ENCODE measurements at regions not wholly inside any gene's neighbourhood (a gene's known extent, or its start where the extent isn't known, plus 50 kb on each side); places are given as distances from the start of the nearest gene placed in this dataset.

DNA sequence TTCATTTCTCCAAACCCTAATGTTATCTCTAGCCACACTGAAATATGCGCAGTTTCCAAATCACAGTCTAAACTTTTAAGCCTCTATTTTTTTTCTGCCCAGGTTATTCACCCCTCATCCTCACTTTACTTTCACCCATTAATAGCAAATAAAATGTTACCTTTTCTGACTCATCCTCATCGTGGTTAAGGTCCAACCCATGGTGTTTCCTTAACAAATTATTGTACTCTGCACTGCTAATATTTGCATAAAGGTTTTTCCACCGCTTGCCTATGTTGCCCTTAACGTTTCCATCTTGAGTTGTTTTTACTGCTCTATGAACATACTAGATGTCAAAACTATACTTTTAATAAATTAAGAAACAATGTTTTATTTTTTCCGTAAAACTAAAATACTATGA is 780.9 kb upstream of the KLHL1 start:
- DNase-seq = no peak

DNA sequence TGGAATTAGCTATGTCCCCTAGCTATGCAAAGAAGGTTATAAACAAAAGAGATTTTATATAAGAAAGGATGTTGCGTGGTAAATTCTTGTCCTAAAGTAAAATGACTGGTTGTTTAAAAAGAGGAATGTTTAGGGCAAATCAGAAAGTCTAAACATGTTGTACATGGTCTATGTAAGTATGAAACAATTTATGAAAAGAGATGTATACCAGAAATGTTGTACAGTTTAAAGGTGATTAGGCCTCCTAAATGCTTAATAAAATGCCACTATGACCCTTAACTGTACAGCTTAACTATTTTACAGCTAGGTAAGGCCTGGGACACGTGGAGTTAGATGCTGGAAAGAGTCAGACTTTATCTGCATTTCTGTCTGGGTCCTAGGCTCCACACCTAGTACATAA is 775.9 kb upstream of the KLHL1 start:
- DNase-seq = no peak

DNA sequence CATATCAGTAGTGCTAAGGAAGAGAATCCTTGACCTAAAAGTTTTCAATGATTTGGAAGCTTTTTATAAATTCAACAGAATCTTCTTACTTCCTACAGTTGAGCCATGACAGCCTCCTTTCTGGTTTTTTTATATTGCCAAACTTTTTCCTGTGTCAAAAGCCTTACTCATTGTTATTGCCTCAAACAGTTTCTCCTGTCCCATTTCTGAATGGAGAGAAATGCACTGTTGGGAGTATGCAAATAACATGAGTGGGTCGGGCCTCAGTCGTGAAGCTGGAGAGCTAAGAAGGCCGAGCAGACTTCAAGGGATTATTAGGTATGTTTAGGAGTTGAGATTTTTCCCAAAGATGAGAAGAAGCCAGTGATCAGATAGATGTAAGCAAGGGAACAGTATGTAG is 766.4 kb upstream of the KLHL1 start:
- no peak for DNase-seq

- no peak for DNase-seq
Measured at GRCh38 chr13:70864731-70865130, 756.5 kb upstream of the KLHL1 start.

GRCh38 chr13:70856711-70857110 is 748.5 kb upstream of the KLHL1 start:
- no peak for DNase-seq

DNA sequence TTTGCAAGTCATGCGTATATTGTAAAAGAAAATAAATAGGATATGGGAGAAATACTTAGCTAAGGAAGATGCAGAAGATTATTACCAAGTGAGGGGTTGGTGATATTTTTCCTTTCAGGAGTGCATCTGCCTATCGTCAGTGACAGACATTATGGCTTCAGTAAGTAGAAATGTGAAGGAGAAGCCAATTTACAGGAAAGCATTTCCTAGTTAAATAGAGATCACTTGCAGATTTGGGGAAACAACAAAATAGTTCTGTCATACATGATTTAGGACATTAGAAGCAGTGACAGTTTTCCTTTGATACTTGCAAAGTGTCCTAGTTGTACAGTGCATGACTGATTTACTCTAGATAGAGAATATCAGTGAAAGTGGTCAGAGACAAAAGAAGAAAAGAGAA is 747.8 kb upstream of the KLHL1 start:
- DNase-seq = no peak

- DNase-seq = no peak
Measured at GRCh38 chr13:70849222-70849621, 741.0 kb upstream of the KLHL1 start.

- no peak for DNase-seq
Measured at GRCh38 chr13:70844391-70845108, 736.3 kb upstream of the KLHL1 start.

GRCh38 chr13:70842062-70842644 is 733.9 kb upstream of the KLHL1 start:
- no peak for DNase-seq

- DNase-seq = no peak
Measured at GRCh38 chr13:70841240-70842061, 733.2 kb upstream of the KLHL1 start.

DNA sequence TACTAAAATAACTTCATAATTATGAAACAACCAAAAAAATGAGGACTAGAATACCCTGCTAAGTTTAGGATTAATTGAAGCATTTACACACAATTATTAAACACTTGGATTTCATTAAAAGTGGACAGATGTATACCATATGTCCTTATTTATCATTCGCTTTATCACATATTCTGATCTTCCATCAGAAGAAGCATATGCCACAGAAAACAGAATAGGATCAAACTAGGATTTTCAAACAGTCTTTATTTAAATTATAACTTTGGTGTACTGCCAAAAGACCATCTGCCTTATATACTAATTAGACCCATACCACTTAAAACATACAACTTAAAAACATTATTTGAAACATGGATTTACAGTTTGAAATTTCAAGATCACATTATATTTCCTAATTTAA is 727.1 kb upstream of the KLHL1 start:
- no peak for DNase-seq

- DNase-seq = no peak
Measured at GRCh38 chr13:70829748-70830147, 721.5 kb upstream of the KLHL1 start.

DNA sequence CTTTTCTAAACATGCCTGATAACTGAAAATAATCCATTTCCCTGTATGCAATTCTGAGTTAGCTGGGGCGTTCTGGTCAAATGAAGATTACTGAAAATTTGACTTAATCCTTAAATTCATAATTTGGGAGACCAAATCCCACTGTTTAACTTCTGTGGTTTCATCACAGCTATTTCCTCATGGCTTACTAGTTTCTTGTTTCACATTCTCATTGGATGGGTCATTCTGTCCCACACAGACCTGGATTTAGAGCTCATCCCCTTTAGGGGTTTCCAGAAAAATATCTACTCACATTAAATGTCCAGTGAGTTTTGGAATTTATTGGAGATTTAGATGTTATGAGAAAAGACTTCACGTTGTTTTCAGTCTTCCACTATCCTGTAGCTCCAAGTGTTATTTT is 709.3 kb upstream of the KLHL1 start:
- DNase-seq = no peak

DNA sequence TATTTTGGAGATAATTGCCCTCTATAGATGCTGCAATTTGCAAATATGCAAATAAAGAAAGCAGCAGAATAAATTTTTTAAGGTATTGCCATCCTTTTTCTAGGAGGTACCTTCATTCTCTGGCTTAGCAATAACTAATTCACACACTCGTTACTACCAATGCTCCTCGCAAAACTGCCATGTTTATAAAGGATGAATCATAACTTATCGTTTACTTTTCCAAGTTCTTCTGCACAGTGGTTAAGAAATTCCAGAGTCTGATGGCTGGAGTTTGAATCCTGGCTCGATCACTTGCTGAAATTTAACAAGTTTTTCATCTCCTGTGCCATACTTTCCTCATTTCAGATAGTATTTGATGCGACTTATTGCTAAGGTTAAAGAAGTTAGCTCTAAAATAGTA is 708.6 kb upstream of the KLHL1 start:
- no peak for DNase-seq

DNA sequence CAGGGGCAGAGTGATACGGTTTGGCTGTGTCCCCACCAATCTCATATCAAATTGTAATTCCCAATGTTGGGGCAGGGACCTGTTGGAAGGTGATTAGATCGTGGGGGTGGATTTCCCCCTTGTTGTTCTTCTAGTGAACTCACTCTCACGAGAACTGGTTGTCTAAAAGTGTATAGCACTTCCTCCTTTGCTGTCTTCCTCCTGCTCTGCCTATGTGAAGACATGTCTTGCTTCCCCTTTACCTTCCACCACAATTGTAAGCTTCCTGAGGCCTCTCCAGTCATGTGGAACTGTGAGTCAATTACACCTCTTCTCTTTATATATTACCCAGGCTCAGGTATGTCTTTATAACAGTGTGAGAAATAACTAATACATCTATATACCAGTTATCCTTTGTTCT is 706.4 kb upstream of the KLHL1 start:
- DNase-seq = no peak

DNA sequence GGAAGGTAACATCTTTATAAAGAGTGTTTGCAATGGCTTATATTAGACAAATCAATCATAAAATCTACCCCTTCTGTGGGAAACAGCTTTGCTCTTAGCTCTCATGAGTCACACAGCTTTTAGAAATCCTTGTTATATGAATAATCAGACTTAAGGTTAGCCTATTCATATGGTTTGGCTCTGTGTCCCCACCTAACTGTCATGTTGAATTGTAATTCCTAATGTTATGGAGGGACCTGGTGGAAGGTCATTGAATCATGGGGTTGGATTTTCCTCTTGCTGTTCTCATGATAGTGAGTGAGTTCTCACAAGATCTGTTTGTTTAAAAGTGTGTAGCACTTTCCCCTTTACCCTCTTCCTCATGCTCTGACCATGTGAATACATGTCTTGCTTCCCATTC is 704.2 kb upstream of the KLHL1 start:
- no peak for DNase-seq

DNA sequence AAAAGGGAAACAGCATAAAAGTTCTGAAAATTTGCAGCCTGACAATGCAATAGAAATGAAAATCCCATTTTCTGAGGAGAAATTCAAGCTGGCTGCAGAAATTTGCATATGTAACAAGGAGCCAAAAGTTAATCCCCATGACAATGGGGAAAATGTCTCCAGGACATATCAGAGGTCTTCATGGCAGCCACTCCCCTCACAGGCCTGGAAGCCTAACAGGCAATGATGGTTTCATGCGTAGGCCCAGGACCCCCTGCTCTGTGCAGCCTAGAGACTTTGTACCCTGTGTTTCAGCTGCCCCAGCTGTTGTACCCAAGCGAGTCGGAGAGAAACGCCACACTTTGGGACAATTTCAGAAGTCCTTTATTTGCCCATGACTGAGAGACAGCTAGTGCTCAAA is 701.3 kb upstream of the KLHL1 start:
- DNase-seq = no peak

GRCh38 chr13:70798385-70798784 is 690.1 kb upstream of the KLHL1 start:
- DNase-seq = no peak

DNA sequence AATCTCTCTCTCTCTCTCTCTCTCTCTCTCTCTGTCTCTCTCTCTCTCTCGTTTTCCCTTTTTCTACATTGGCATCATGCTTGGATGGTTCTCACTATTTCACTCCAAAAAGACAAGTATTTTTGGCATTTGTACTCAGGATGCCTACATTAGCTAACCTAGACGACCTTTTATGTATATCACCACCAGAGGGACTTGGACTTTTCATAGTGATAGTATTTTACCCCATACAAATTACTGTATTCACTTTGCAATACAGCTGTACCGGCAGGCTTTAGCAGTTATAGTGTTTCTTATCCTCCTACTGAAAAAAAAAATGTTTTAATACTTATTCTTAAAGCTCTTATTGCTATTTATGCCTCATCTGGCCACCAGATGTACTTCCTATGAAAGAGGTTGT is 687.2 kb upstream of the KLHL1 start:
- DNase-seq = no peak

DNA sequence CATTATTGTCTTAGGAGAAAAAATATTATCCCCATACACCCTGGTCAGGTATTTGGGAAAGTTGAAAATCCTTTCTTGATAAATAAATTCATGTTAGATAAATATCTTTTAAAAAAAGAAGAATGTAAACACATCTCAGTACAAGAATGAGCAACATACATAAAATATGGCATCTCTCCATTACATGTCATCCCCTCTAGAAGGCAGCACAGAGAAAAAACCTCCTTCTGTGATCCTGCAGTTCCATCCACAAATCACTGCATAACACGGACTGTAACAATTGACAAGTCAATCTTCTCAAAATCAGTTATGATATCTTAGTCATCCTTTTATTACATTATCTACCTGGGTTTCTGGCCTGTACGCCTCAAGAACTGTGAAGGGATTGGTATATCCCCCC is 683.9 kb upstream of the KLHL1 start:
- DNase-seq = no peak

DNA sequence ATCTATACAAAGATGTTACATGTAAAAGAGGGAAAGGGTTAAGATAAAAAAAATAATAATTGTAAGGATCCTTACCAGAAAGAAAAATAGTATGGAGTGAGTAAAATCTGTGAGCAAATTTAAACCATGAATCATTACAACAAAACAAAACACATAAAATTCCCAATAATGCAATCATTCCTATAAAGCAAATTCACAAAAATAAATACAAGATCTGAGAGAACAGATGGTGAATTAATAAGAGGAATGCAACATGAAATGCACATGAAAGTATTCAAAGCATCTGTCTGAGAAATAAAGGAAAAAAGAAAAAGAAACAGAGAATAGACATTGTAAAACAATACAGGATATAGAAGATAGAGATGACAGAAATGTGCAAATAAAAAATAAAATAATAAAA is 681.5 kb upstream of the KLHL1 start:
- no peak for DNase-seq

GRCh38 chr13:70788074-70788473 is 679.8 kb upstream of the KLHL1 start:
- no peak for DNase-seq

DNA sequence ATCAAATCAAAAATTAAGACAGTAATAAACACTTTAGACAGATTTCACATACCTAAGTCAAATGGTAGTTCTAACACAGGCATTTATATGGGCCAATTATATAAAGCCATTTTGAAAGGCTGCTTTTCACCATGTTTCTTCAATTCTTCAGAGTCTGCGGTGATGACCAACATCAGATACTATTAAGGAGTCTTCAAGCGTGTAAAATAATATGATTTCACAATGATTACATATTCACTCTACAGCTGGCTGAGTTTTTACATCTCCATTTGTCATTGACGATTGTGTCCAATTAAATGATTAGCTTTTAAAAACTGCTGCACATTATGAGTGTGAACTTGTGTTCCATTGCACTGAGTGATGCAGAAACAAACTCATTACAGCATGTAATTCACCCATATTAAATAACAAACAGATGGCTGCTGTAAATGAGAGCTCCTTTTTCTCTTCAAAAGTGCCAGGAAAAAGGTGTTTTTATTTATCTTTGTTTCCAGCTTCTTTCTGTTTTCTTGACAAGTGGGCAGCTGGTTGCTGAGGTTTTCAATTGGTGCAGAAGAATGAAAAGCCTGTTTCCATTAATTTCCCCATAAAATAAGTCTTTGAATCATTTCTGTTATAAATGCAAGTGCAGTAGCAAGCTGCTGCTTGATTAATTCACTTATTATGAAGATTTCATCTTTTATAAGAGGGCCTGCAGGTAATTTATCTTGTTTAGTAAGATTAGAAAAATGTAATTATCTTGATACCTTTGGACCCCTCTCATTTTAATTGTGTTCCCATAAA is 676.1 kb upstream of the KLHL1 start:
- no peak for DNase-seq
